Keratinocyte (primary cell): ENCODE measurements at regions not wholly inside any gene's neighbourhood (a gene's known extent, or its start where the extent isn't known, plus 50 kb on each side); places are given as distances from the start of the nearest gene placed in this dataset.

Experiments used
- EZH2 ChIP-seq: IDR thresholded peaks from one replicate; pipeline ENCODE4 v1.6.1; 2012; ENCODE audit warnings: inconsistent platforms, mild to moderate bottlenecking, low read length, moderate library complexity
- TF ChIP-seq, protein P1 (sequence below), 3 experiments: IDR thresholded peaks in 1 of 3; conservative IDR thresholded peaks in 1 of 3; optimal IDR thresholded peaks in 1 of 3; 2 replicates in 2 of 3; 3 replicates in 1 of 3; pipeline versions ENCODE3 to v1.5.1; 2011; ENCODE audit warnings: low read length in 3 of 3, mild to moderate bottlenecking in 3 of 3, moderate library complexity in 2 of 3, control low read depth in 1 of 3, inconsistent platforms in 1 of 3; ENCODE audit not compliant: insufficient read depth in 2 of 3; ENCODE audit errors: extremely low read depth in 1 of 3

DNA sequence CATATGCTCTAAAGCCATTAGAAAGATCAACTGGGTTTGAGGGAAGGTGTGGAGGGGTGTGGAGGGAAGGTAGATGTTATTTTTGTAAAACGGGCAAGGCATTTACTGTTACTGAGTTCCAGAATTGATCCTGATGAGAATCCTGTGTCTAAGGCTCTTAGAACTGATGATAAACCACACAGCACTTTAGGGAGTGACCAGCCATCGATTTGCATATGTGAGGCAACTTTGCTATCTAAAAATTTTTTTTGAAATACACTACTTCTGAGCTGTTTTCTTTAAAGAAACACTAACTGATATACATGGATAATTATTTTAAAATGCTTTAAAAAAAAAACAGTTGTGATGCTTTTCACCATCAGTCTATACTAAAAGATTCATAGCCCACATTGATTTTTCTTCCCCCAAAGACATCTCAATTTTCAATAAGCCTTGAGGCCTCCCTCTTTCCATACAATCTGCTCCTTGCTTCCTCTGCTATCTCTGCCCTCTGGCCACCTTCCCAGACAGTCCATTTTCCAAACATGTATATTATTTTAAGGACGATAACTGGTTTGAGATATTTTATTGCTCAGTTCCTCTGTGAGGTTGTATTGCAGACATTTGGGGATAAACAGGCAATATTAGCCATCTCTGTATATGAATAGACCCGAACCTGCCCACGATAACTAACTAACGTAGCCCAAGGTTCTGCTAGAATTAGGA lies 265.9 kb downstream of the EFCAB11 start:
- TF ChIP-seq, protein P1, sequence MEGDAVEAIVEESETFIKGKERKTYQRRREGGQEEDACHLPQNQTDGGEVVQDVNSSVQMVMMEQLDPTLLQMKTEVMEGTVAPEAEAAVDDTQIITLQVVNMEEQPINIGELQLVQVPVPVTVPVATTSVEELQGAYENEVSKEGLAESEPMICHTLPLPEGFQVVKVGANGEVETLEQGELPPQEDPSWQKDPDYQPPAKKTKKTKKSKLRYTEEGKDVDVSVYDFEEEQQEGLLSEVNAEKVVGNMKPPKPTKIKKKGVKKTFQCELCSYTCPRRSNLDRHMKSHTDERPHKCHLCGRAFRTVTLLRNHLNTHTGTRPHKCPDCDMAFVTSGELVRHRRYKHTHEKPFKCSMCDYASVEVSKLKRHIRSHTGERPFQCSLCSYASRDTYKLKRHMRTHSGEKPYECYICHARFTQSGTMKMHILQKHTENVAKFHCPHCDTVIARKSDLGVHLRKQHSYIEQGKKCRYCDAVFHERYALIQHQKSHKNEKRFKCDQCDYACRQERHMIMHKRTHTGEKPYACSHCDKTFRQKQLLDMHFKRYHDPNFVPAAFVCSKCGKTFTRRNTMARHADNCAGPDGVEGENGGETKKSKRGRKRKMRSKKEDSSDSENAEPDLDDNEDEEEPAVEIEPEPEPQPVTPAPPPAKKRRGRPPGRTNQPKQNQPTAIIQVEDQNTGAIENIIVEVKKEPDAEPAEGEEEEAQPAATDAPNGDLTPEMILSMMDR (optimal IDR thresholded peaks at IDR 0.05 in 1 of 3, IDR thresholded peaks at IDR 0.05 in 1 of 3, conservative IDR thresholded peaks at IDR 0.05 in 1 of 3; ENCODE audit: extremely low read depth in 1 of 3, insufficient read depth in 2 of 3, low read length in 3 of 3): no peak
- TF ChIP-seq EZH2: no peak
